K562 (cell line): ENCODE measurements at regions not wholly inside any gene's neighbourhood (a gene's known extent, or its start where the extent isn't known, plus 50 kb on each side); places are given as distances from the start of the nearest gene placed in this dataset.

Experiments
- CBX5 ChIP-seq: IDR thresholded peaks from 2 replicates; pipeline ENCODE4 v1.6.1; 2014; ENCODE audit warnings: low read depth, borderline replicate concordance
- CREB3 ChIP-seq: fragments of 450-650 bp; conservative IDR thresholded peaks from 2 replicates; pipeline ENCODE4 v1.6.1; 2016; ENCODE audit warnings: missing genetic modification characterization, low read depth, mild to moderate bottlenecking, missing compliant biosample characterization, moderate library complexity
- DMBX1 ChIP-seq: fragments of 250-450 bp; sonication (Bioruptor Pico); IDR thresholded peaks from 2 replicates; pipeline ENCODE4 v1.8.0; 2022; ENCODE audit warnings: inconsistent platforms, mild to moderate bottlenecking, moderate library complexity, borderline replicate concordance
- DPF2 ChIP-seq: fragments of 450-650 bp; IDR thresholded peaks from 2 replicates; pipeline ENCODE4 v1.6.1; 2016
- JUN ChIP-seq, 2 experiments: sonication (generic) in 1 of 2; formaldehyde crosslinking in 1 of 2; IDR thresholded peaks; 2 replicates each; pipeline versions ENCODE4 v1.6.1 to v1.8.0; 2012 to 2022; ENCODE audit warnings: borderline replicate concordance in 2 of 2, mild to moderate bottlenecking in 2 of 2, improper control_type of control experiment in 1 of 2, low read depth in 1 of 2, low read length in 1 of 2, missing genetic modification reagents in 1 of 2
- LEF1 ChIP-seq: fragments of 450-650 bp; IDR thresholded peaks from 2 replicates; pipeline ENCODE4 v1.6.1; 2016; ENCODE audit warnings: mild to moderate bottlenecking
- MAFG ChIP-seq: fragments of 450-650 bp; conservative IDR thresholded peaks from 2 replicates; pipeline ENCODE4 v1.6.1; 2016; ENCODE audit warnings: missing genetic modification characterization, missing compliant biosample characterization
- MEIS2 ChIP-seq: fragments of 450-650 bp; IDR thresholded peaks from 2 replicates; pipeline ENCODE4 v1.6.1; 2014; ENCODE audit warnings: mild to moderate bottlenecking; ENCODE audit not compliant: partially characterized antibody
- MYC ChIP-seq, 2 experiments: fragments of 250-450 bp in 1 of 2; sonication (Bioruptor Pico) in 1 of 2; IDR thresholded peaks; 2 replicates each; pipeline versions ENCODE4 v1.5.1 to v1.6.1; 2012 to 2021; ENCODE audit warnings: low read depth in 2 of 2, borderline replicate concordance in 1 of 2, improper control_type of control experiment in 1 of 2, low read length in 1 of 2, mild to moderate bottlenecking in 1 of 2, moderate library complexity in 1 of 2
- RAD21 ChIP-seq, 2 experiments: fragments of 250-450 bp in 1 of 2; fragments of 450-650 bp in 1 of 2; sonication (Bioruptor Pico) in 1 of 2; formaldehyde crosslinking in 1 of 2; IDR thresholded peaks in 1 of 2; conservative IDR thresholded peaks in 1 of 2; 2 replicates each; pipeline versions ENCODE4 v1.4.0 to v1.8.0; 2020 to 2022; ENCODE audit warnings: mild to moderate bottlenecking in 2 of 2, moderate library complexity in 1 of 2
- SMAD3 ChIP-seq: fragments of 450-650 bp; formaldehyde crosslinking; conservative IDR thresholded peaks from 2 replicates; pipeline ENCODE4 v1.4.0; 2020; ENCODE audit warnings: mild to moderate bottlenecking
- SMARCE1 ChIP-seq: fragments of 450-650 bp; IDR thresholded peaks from 2 replicates; pipeline ENCODE4 v1.7.1; 2016; ENCODE audit warnings: mild to moderate bottlenecking
- TAL1 ChIP-seq: fragments of 450-650 bp; IDR thresholded peaks from 2 replicates; pipeline ENCODE4 v1.6.1; 2016; ENCODE audit warnings: mild to moderate bottlenecking
- TBP ChIP-seq: optimal IDR thresholded peaks from 2 replicates; pipeline ENCODE3; 2011; ENCODE audit warnings: low read depth, low read length, improper control_type of control experiment
- TSC22D4 ChIP-seq: fragments of 450-650 bp; IDR thresholded peaks from 2 replicates; pipeline ENCODE4 v1.6.1; 2016; ENCODE audit warnings: missing genetic modification characterization, missing biosample characterization, control low read depth
- USF1 ChIP-seq: sonication (generic); formaldehyde crosslinking; IDR thresholded peaks from 2 replicates; pipeline ENCODE4 v1.9.0; 2022; ENCODE audit warnings: mild to moderate bottlenecking, missing genetic modification reagents
- ZNF449 ChIP-seq: fragments of 250-450 bp; sonication (Bioruptor Pico); IDR thresholded peaks from 2 replicates; pipeline ENCODE4 v1.8.0; 2022; ENCODE audit warnings: moderate library complexity, mild to moderate bottlenecking, inconsistent platforms
- ZNF639 ChIP-seq, 2 experiments: fragments of 200-800 bp in 1 of 2; sonication (Bioruptor generic) in 1 of 2; sonication (generic) in 1 of 2; formaldehyde crosslinking in 1 of 2; IDR thresholded peaks in 1 of 2; conservative IDR thresholded peaks in 1 of 2; 2 replicates each; pipeline versions ENCODE4 v1.5.0 to v1.6.1; 2016 to 2020; ENCODE audit warnings: missing compliant biosample characterization in 1 of 2, missing genetic modification characterization in 1 of 2, missing genetic modification reagents in 1 of 2

- TF ChIP-seq MYC (IDR thresholded peaks at IDR 0.05; ENCODE audit: low read depth, low read length): peak; percentile 81
- 0 out of 2 replicates have a peak, but pooled peaks have one; percentile 38 for TF ChIP-seq MYC (CRISPR knock-in tag; IDR thresholded peaks at IDR 0.05; ENCODE audit: borderline replicate concordance, low read depth)
- peak; percentile 99 for TF ChIP-seq JUN (IDR thresholded peaks at IDR 0.05; ENCODE audit: borderline replicate concordance, low read depth, low read length)
- TF ChIP-seq JUN (CRISPR knock-in tag; IDR thresholded peaks at IDR 0.05; ENCODE audit: borderline replicate concordance): no peak
- TF ChIP-seq CBX5: 0 out of 2 replicates have a peak, but pooled peaks have one; percentile 12
- no peak for TF ChIP-seq USF1 (CRISPR knock-in tag)
- peak; percentile 97 for TF ChIP-seq DPF2
- peak; percentile 46 for TF ChIP-seq TBP
- peak; percentile 83 for TF ChIP-seq LEF1
- 0 out of 2 replicates have a peak, but pooled peaks have one; percentile 36 for TF ChIP-seq TSC22D4
- no peak; a peak in 1 of 4 replicates for TF ChIP-seq RAD21 (CRISPR knock-in tag; conservative IDR thresholded peaks at IDR 0.05 in 1 of 2, IDR thresholded peaks at IDR 0.05 in 1 of 2)
- peak; percentile 92 for TF ChIP-seq SMARCE1
- TF ChIP-seq CREB3 (tag): peak; percentile 83
- TF ChIP-seq SMAD3: peak; percentile 60
- TF ChIP-seq ZNF449 (CRISPR knock-in tag): no peak
- peak; percentile 90 for TF ChIP-seq DMBX1 (CRISPR knock-in tag)
- TF ChIP-seq MEIS2: peak; percentile 97
- TF ChIP-seq MAFG (tag): peak; percentile 65; the same call in 1 of the 2 replicates
- TF ChIP-seq TAL1: peak; percentile 30
- TF ChIP-seq ZNF639 (CRISPR knock-in tag; conservative IDR thresholded peaks at IDR 0.05 in 1 of 2, IDR thresholded peaks at IDR 0.05 in 1 of 2): peak in 1 of 2 experiments; percentile 83; a peak in 1 of 4 replicates
Measured at GRCh38 chr1:116826818-116827606, 72.8 kb downstream of the CD2 start (continued).
